Ovary (tissue), 3 donors: ENCODE measurements at regions not wholly inside any gene's neighbourhood (a gene's known extent, or its start where the extent isn't known, plus 50 kb on each side); places are given as distances from the start of the nearest gene placed in this dataset.

Experiments
- POLR2A ChIP-seq: fragments of 450-650 bp; IDR thresholded peaks from one replicate; pipeline ENCODE4 v1.6.1; 2017; ENCODE audit warnings: antibody characterized with exemption, mild to moderate bottlenecking, moderate library complexity
- TF ChIP-seq, protein P1 (sequence below), 3 donors: fragments of 450-650 bp in 2 of 3; fragments of 200-600 bp in 1 of 3; IDR thresholded peaks; one replicate each; pipeline versions ENCODE4 v1.5.1 to v1.8.0; 2016 to 2022; ENCODE audit warnings: antibody characterized with exemption in 3 of 3, mild to moderate bottlenecking in 1 of 3
- donor health status: DM: no; HTN: no; CAD: no.

DNA sequence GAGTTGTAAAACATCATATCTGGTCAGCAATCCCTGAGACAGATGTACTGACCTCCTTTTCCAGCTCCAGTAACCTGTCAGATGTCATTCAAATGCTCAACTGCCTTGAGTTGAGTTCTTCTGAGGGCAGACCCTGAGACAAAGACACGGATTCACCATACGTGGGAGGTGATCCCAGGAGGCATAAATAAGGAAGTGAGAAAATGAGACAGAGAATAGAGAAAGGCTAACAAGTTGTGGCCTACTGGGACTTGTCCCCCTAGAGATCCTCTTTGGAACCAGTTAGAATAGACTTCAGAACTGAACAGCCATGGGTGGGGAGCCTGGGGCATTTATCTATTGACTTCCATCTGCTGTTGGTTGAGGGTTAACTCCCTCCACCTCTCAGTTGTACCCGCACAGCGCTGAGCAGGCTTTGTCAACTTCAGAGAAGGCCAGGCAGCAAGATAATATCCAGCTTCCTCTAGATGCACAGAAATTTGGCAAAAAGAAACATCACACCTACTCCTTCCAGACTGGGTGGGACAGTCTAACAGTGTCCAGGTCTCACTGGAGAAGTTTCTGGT is 123.0 kb upstream of the DYNLRB2 start:
- TF ChIP-seq, protein P1, sequence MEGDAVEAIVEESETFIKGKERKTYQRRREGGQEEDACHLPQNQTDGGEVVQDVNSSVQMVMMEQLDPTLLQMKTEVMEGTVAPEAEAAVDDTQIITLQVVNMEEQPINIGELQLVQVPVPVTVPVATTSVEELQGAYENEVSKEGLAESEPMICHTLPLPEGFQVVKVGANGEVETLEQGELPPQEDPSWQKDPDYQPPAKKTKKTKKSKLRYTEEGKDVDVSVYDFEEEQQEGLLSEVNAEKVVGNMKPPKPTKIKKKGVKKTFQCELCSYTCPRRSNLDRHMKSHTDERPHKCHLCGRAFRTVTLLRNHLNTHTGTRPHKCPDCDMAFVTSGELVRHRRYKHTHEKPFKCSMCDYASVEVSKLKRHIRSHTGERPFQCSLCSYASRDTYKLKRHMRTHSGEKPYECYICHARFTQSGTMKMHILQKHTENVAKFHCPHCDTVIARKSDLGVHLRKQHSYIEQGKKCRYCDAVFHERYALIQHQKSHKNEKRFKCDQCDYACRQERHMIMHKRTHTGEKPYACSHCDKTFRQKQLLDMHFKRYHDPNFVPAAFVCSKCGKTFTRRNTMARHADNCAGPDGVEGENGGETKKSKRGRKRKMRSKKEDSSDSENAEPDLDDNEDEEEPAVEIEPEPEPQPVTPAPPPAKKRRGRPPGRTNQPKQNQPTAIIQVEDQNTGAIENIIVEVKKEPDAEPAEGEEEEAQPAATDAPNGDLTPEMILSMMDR (IDR thresholded peaks at IDR 0.05) = no peak
- no peak for TF ChIP-seq POLR2A
